ENCODE measurements at regions not wholly inside any gene's neighbourhood (a gene's known extent, or its start where the extent isn't known, plus 50 kb on each side); places are given as distances from the start of the nearest gene placed in this dataset.

DNA sequence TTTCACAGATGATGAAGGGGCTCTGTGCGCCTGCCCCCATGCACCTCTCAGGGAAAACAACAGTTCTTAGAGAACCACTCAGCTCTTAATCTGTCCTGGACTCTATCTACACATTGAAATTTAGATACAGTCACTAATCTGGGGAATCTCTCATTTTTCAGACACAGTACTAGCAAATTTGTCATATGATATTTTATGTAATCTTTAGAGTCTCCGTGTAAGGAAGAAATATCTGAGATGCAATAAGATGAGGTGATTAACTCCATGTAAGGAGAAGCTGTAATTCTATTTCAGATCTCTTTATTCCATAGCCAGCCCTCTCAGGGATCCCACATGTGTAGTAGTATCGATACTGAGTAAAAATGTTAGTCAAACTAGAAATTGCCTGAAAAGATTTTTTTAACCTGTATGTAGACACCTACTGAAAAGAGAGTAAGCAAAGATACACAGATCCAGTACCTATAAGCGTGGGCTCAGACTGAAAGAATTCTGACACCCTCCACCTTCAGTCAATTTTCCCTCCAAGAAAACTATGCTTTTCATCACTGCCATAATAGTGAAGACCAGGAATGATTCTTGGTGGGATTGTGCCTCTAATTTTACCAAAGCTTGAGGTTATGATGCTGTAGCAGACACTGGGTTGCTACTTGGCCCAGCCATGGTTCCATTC lies 279.6 kb upstream of the TMEM161B start:
- ChIA-PET CTCF (no interaction called here), POLR2A (no interaction called here)
- no peak overlapping the region for H3K4me3 Mint-ChIP-seq
- no peaks in the 10 kb centered on the region for H3K36me3 ChIP-seq (ENCODE audit: insufficient read depth, low read length)
- no peaks in the 10 kb centered on the region for H3K9me3 ChIP-seq (ENCODE audit: low read length)
- no peak overlapping the region for H3K27ac Mint-ChIP-seq
- peaks cover 2 to 9% of the 10 kb centered on the region in 2 donors for H3K27me3 Mint-ChIP-seq
- H3K27me3 ChIP-seq (ENCODE audit: insufficient read depth, low read length, poor library complexity, severe bottlenecking) = no peaks in the 10 kb centered on the region
- no peaks in the 10 kb centered on the region for H3K36me3 Mint-ChIP-seq
- no peak for DNase-seq
- H3K4me3 ChIP-seq (ENCODE audit: low read length) = no peak overlapping the region
- H3K27ac ChIP-seq (ENCODE audit: low read depth, low read length) = no peak overlapping the region
- H3K9me3 Mint-ChIP-seq = no peaks in the 10 kb centered on the region
- H3K4me1 ChIP-seq (ENCODE audit: insufficient read depth, low read length) = no peaks in the 10 kb centered on the region
- H3K4me1 Mint-ChIP-seq = no peaks in the 10 kb centered on the region

- H3K4me1 ChIP-seq (ENCODE audit: insufficient read depth, low read length) = no peaks in the 10 kb centered on the region
- no peaks in the 10 kb centered on the region for H3K36me3 Mint-ChIP-seq
- H3K27me3 ChIP-seq (ENCODE audit: insufficient read depth, low read length, poor library complexity, severe bottlenecking) = no peaks in the 10 kb centered on the region
- no peak overlapping the region for H3K27ac Mint-ChIP-seq
- H3K27ac ChIP-seq (ENCODE audit: low read depth, low read length) = no peak overlapping the region
- no peaks in the 10 kb centered on the region for H3K36me3 ChIP-seq (ENCODE audit: insufficient read depth, low read length)
- H3K9me3 ChIP-seq (ENCODE audit: low read length) = no peaks in the 10 kb centered on the region
- no peaks in the 10 kb centered on the region for H3K4me1 Mint-ChIP-seq
- no peak overlapping the region for H3K4me3 Mint-ChIP-seq
- CTCF ChIA-PET = no interaction called here
- no peak overlapping the region for H3K4me3 ChIP-seq (ENCODE audit: low read length)
- POLR2A ChIA-PET = no interaction called here
- H3K9me3 Mint-ChIP-seq = no peaks in the 10 kb centered on the region
- H3K27me3 Mint-ChIP-seq = peaks cover 2 to 9% of the 10 kb centered on the region in 2 donors
- no peak for DNase-seq
Observed at GRCh38 chr5:88545338-88545737, 276.7 kb upstream of the TMEM161B start.

DNA sequence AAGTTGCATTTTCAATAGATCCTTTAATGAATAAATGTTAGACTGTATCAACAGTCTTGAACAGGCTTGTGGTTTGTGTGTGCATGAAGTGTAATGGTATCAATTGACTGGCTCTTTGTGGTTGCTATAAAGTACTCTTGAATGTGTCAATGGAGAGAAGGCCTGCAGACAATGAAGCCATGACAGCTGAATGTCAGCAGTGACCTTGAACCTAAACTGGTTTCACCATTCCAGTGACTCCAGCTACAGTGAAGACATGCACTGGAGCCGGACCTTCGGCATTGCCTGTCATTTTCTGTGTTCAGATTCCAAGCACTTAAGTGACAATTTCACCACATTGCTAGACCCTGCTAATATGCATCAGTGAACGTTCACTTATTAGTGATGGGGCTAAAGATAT lies 276.0 kb upstream of the TMEM161B start:
- Histone ChIP-seq H3K4me3 (ENCODE audit: low read length) (no peak overlapping the region), H3K27ac (ENCODE audit: low read depth, low read length) (no peak overlapping the region), H3K36me3 (ENCODE audit: insufficient read depth, low read length) (no peaks in the 10 kb centered on the region), H3K9me3 (ENCODE audit: low read length) (no peaks in the 10 kb centered on the region), H3K27me3 (ENCODE audit: insufficient read depth, low read length, poor library complexity, severe bottlenecking) (no peaks in the 10 kb centered on the region), H3K4me1 (ENCODE audit: insufficient read depth, low read length) (no peaks in the 10 kb centered on the region)
- H3K9me3 Mint-ChIP-seq = no peaks in the 10 kb centered on the region
- CTCF ChIA-PET = no interaction called here
- peaks cover 2 to 11% of the 10 kb centered on the region in 2 donors for H3K27me3 Mint-ChIP-seq
- H3K27ac Mint-ChIP-seq = no peak overlapping the region
- no peak overlapping the region for H3K4me3 Mint-ChIP-seq
- H3K36me3 Mint-ChIP-seq = no peaks in the 10 kb centered on the region
- POLR2A ChIA-PET = no interaction called here
- no peaks in the 10 kb centered on the region for H3K4me1 Mint-ChIP-seq
- no peak for DNase-seq

- peaks cover 2 to 15% of the 10 kb centered on the region in 2 donors for H3K27me3 Mint-ChIP-seq
- POLR2A ChIA-PET = no interaction called here
- Histone ChIP-seq H3K9me3 (ENCODE audit: low read length) (no peaks in the 10 kb centered on the region), H3K27ac (ENCODE audit: low read depth, low read length) (no peak overlapping the region), H3K4me1 (ENCODE audit: insufficient read depth, low read length) (no peaks in the 10 kb centered on the region), H3K36me3 (ENCODE audit: insufficient read depth, low read length) (no peaks in the 10 kb centered on the region), H3K4me3 (ENCODE audit: low read length) (no peak overlapping the region), H3K27me3 (ENCODE audit: insufficient read depth, low read length, poor library complexity, severe bottlenecking) (no peaks in the 10 kb centered on the region)
- CTCF ChIA-PET = no interaction called here
- H3K36me3 Mint-ChIP-seq = no peaks in the 10 kb centered on the region
- no peak overlapping the region for H3K4me3 Mint-ChIP-seq
- no peak overlapping the region for H3K27ac Mint-ChIP-seq
- H3K9me3 Mint-ChIP-seq = no peaks in the 10 kb centered on the region
- H3K4me1 Mint-ChIP-seq = no peaks in the 10 kb centered on the region
- DNase-seq = no peak
Observed at GRCh38 chr5:88544136-88544645, 275.5 kb upstream of the TMEM161B start.

DNA sequence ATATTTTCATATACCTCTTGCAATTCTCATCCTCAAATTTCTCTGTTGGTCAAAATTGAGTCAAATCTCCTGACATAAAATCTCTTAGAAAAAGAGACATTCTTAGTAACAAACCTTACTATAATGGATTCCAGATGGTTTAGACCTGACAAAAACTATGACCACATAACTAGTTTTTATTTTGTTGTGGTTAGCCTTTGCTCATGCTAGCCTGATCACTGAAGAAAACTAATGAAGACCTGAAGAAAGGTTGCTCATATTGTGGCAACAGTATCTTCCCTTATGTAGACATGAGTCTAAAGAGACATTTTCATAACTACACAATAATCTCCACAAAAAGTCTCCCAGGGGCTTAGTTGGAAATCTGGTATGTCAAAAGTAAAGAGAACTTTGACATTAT lies 274.1 kb upstream of the TMEM161B start:
- POLR2A ChIA-PET = no interaction called here
- no peaks in the 10 kb centered on the region for H3K4me1 Mint-ChIP-seq

DNA sequence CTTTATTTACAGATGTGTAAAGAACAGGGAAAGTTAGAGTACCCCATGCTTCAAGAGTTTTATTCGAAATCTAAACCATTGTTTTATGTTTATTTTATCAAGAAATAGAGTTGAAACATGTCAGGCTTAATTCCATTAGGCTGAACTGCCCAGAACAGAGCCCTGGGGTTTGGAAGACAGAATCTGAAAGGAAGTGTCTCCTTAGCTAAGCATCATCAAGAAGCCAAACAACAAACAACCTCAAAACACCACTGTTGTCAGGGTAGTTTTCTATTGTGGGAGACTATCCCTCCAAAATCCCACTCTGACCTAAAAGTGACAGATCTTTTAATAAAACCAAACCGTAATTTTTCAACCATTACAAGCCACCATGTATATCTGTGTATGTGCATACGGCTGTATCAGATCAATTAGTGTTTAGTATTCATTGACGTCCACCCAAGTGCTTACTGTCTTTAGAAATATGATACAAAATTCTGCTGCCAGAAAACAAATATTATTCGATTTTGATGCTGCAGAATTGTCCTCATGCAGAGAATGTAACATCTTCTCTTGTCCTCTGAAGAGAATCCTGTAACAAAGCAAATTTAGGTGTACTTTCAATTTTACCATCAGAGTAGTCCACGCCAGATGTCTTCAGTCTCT lies 271.9 kb upstream of the TMEM161B start:
- Mint-ChIP-seq H3K27ac (no peak overlapping the region), H3K4me3 (no peak overlapping the region), H3K9me3 (no peaks in the 10 kb centered on the region), H3K4me1 (no peaks in the 10 kb centered on the region), H3K36me3 (no peaks in the 10 kb centered on the region), H3K27me3 (peaks cover 2 to 38% of the 10 kb centered on the region in 2 donors)
- no peaks in the 10 kb centered on the region for H3K36me3 ChIP-seq (ENCODE audit: insufficient read depth, low read length)
- H3K4me1 ChIP-seq (ENCODE audit: insufficient read depth, low read length) = no peaks in the 10 kb centered on the region
- DNase-seq = no peak
- no peaks in the 10 kb centered on the region for H3K27me3 ChIP-seq (ENCODE audit: insufficient read depth, low read length, poor library complexity, severe bottlenecking)
- H3K27ac ChIP-seq (ENCODE audit: low read depth, low read length) = no peak overlapping the region
- CTCF ChIA-PET = no interaction called here
- no peak overlapping the region for H3K4me3 ChIP-seq (ENCODE audit: low read length)
- POLR2A ChIA-PET = no interaction called here
- H3K9me3 ChIP-seq (ENCODE audit: low read length) = no peaks in the 10 kb centered on the region

More for the DNA sequence above, 274.1 kb upstream of the TMEM161B start:
- no peaks in the 10 kb centered on the region for H3K36me3 ChIP-seq (ENCODE audit: insufficient read depth, low read length)
- DNase-seq = no peak
- no peaks in the 10 kb centered on the region for H3K36me3 Mint-ChIP-seq
- H3K4me3 ChIP-seq (ENCODE audit: low read length) = no peak overlapping the region
- CTCF ChIA-PET = no interaction called here
- H3K27me3 Mint-ChIP-seq = peaks cover 2 to 26% of the 10 kb centered on the region in 2 donors
- H3K27ac Mint-ChIP-seq = no peak overlapping the region
- H3K27ac ChIP-seq (ENCODE audit: low read depth, low read length) = no peak overlapping the region
- H3K9me3 Mint-ChIP-seq = no peaks in the 10 kb centered on the region
- no peaks in the 10 kb centered on the region for H3K4me1 ChIP-seq (ENCODE audit: insufficient read depth, low read length)
- H3K27me3 ChIP-seq (ENCODE audit: insufficient read depth, low read length, poor library complexity, severe bottlenecking) = no peaks in the 10 kb centered on the region
- no peak overlapping the region for H3K4me3 Mint-ChIP-seq
- no peaks in the 10 kb centered on the region for H3K9me3 ChIP-seq (ENCODE audit: low read length)

GRCh38 chr5:88539693-88540365 lies 271.2 kb upstream of the TMEM161B start:
- H3K27ac ChIP-seq (ENCODE audit: low read depth, low read length) = no peak overlapping the region
- Mint-ChIP-seq H3K4me1 (no peaks in the 10 kb centered on the region), H3K27ac (no peak overlapping the region), H3K27me3 (peaks cover 0 to 40% of the 10 kb centered on the region in 2 donors), H3K9me3 (no peaks in the 10 kb centered on the region), H3K36me3 (no peaks in the 10 kb centered on the region), H3K4me3 (no peak overlapping the region)
- H3K27me3 ChIP-seq (ENCODE audit: insufficient read depth, low read length, poor library complexity, severe bottlenecking) = no peaks in the 10 kb centered on the region
- ChIA-PET CTCF (no interaction called here), POLR2A (no interaction called here)
- no peak for DNase-seq
- H3K4me3 ChIP-seq (ENCODE audit: low read length) = no peak overlapping the region
- no peaks in the 10 kb centered on the region for H3K36me3 ChIP-seq (ENCODE audit: insufficient read depth, low read length)
- no peaks in the 10 kb centered on the region for H3K4me1 ChIP-seq (ENCODE audit: insufficient read depth, low read length)
- H3K9me3 ChIP-seq (ENCODE audit: low read length) = no peaks in the 10 kb centered on the region

DNA sequence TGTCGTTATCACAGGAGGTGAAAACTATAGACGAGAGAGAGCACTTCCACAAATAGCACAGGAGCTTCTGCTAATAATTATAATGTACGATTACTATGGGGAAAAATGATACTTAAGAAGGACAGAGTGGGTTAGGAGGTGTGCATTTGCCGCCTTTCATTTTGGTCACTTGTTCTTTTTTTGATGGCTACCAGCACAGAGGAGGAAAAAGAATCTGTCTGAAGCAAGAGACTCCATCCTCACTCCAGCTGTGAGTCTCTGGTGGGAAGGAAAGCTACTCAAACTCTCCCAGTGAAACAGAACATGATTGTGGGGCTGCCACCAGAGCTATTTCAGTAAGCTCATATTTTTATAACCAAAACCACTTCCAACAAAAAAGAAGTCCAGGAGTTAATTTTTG lies 270.4 kb upstream of the TMEM161B start:
- CTCF ChIA-PET = no interaction called here

More for the DNA sequence above, 270.4 kb upstream of the TMEM161B start:
- no peaks in the 10 kb centered on the region for H3K4me1 Mint-ChIP-seq
- Histone ChIP-seq H3K9me3 (ENCODE audit: low read length) (no peaks in the 10 kb centered on the region), H3K27me3 (ENCODE audit: insufficient read depth, low read length, poor library complexity, severe bottlenecking) (no peaks in the 10 kb centered on the region), H3K4me1 (ENCODE audit: insufficient read depth, low read length) (no peaks in the 10 kb centered on the region), H3K27ac (ENCODE audit: low read depth, low read length) (no peak overlapping the region), H3K4me3 (ENCODE audit: low read length) (no peak overlapping the region), H3K36me3 (ENCODE audit: insufficient read depth, low read length) (no peaks in the 10 kb centered on the region)
- POLR2A ChIA-PET = no interaction called here
- H3K4me3 Mint-ChIP-seq = no peak overlapping the region
- no peak for DNase-seq
- H3K9me3 Mint-ChIP-seq = peaks cover 0 to under 1% (median 0%) of the 10 kb centered on the region in 5 donors
- H3K36me3 Mint-ChIP-seq = no peaks in the 10 kb centered on the region
- H3K27ac Mint-ChIP-seq = no peak overlapping the region
- peaks cover 0 to 37% of the 10 kb centered on the region in 2 donors for H3K27me3 Mint-ChIP-seq

Data from CD8-positive, alpha-beta memory T cell (primary cell).